Type B pancreatic cell (in vitro differentiated cells): ENCODE measurements at regions not wholly inside any gene's neighbourhood (a gene's known extent, or its start where the extent isn't known, plus 50 kb on each side); places are given as distances from the start of the nearest gene placed in this dataset.
A peak's percentile ranks its signal among the peaks of the same experiment; 100 is the strongest.

Experiments used
- DNase-seq: peaks from one replicate; pipeline ENCODE4 v3.0.0; 2021; ENCODE audit warnings: mixed read lengths; ENCODE audit not compliant: unreplicated experiment; ENCODE audit errors: extremely low spot score
- H3K27ac Mint-ChIP-seq: 2 replicates; pipeline ENCODE4 v1.8.0; 2021; ENCODE audit warnings: mild to moderate bottlenecking, mixed read lengths
- H3K27me3 Mint-ChIP-seq: 2 replicates; pipeline ENCODE4 v1.8.0; 2021; ENCODE audit warnings: mixed read lengths
- H3K36me3 Mint-ChIP-seq: 2 replicates; pipeline ENCODE4 v1.8.0; 2021; ENCODE audit warnings: mixed read lengths
- H3K4me1 Mint-ChIP-seq: one replicate; pipeline ENCODE4 v1.8.0; 2021; ENCODE audit warnings: mixed read lengths; ENCODE audit not compliant: unreplicated experiment
- H3K4me3 Mint-ChIP-seq: 2 replicates; pipeline ENCODE4 v1.8.0; 2021; ENCODE audit warnings: mild to moderate bottlenecking, mixed read lengths
- H3K9me3 Mint-ChIP-seq: 2 replicates; pipeline ENCODE4 v1.8.0; 2021; ENCODE audit warnings: mixed read lengths
- CTCF ChIP-seq: fragments of 200-600 bp; sonication (generic); conservative IDR thresholded peaks from 2 replicates; pipeline ENCODE4 v1.5.0; 2021; ENCODE audit warnings: antibody characterized with exemption, mild to moderate bottlenecking

- no peaks in the 10 kb centered on the region for H3K9me3 Mint-ChIP-seq
- TF ChIP-seq CTCF: no peak
- H3K36me3 Mint-ChIP-seq: no peaks in the 10 kb centered on the region
- peak; percentile 29 for DNase-seq
- H3K4me3 Mint-ChIP-seq: no peak overlapping the region
- H3K4me1 Mint-ChIP-seq: peaks cover 6% of the 10 kb centered on the region
- H3K27me3 Mint-ChIP-seq: peaks cover 52% of the 10 kb centered on the region
- no peak overlapping the region for H3K27ac Mint-ChIP-seq
These were observed 108.2 kb upstream of the UQCRFS1 start for GRCh38 chr19:29321116-29321515.

- Mint-ChIP-seq H3K36me3 (no peaks in the 10 kb centered on the region), H3K9me3 (no peaks in the 10 kb centered on the region), H3K4me1 (peaks cover 5% of the 10 kb centered on the region), H3K27me3 (peaks cover 60% of the 10 kb centered on the region), H3K27ac (no peak overlapping the region), H3K4me3 (no peak overlapping the region)
- DNase-seq: peak; percentile 32
- no peak for TF ChIP-seq CTCF
These were observed 110.1 kb upstream of the UQCRFS1 start for GRCh38 chr19:29323021-29323430.

- peak; percentile 48 for DNase-seq
- TF ChIP-seq CTCF: no peak
- H3K36me3 Mint-ChIP-seq: no peaks in the 10 kb centered on the region
- peaks cover 5% of the 10 kb centered on the region for H3K4me1 Mint-ChIP-seq
- no peak overlapping the region for H3K27ac Mint-ChIP-seq
- no peak overlapping the region for H3K4me3 Mint-ChIP-seq
- H3K9me3 Mint-ChIP-seq: no peaks in the 10 kb centered on the region
- H3K27me3 Mint-ChIP-seq: peaks cover 62% of the 10 kb centered on the region
These were observed 110.7 kb upstream of the UQCRFS1 start for GRCh38 chr19:29323440-29324290.

- DNase-seq: peak; percentile 22
- H3K4me1 Mint-ChIP-seq: peaks cover 5% of the 10 kb centered on the region
- TF ChIP-seq CTCF: no peak
- no peaks in the 10 kb centered on the region for H3K9me3 Mint-ChIP-seq
- H3K27ac Mint-ChIP-seq: no peak overlapping the region
- no peak overlapping the region for H3K4me3 Mint-ChIP-seq
- H3K36me3 Mint-ChIP-seq: no peaks in the 10 kb centered on the region
- H3K27me3 Mint-ChIP-seq: peaks cover 56% of the 10 kb centered on the region
These were observed 111.3 kb upstream of the UQCRFS1 start for GRCh38 chr19:29324291-29324680.

- no peaks in the 10 kb centered on the region for H3K9me3 Mint-ChIP-seq
- H3K36me3 Mint-ChIP-seq: no peaks in the 10 kb centered on the region
- peaks cover 2% of the 10 kb centered on the region for H3K4me1 Mint-ChIP-seq
- H3K27ac Mint-ChIP-seq: no peak overlapping the region
- peaks cover 53% of the 10 kb centered on the region for H3K27me3 Mint-ChIP-seq
- TF ChIP-seq CTCF: no peak
- DNase-seq: peak; percentile 40
- H3K4me3 Mint-ChIP-seq: no peak overlapping the region
These were observed 111.8 kb upstream of the UQCRFS1 start for GRCh38 chr19:29324717-29325116.
